Neural progenitor cell (in vitro differentiated cells): ENCODE measurements at regions not wholly inside any gene's neighbourhood (a gene's known extent, or its start where the extent isn't known, plus 50 kb on each side); places are given as distances from the start of the nearest gene placed in this dataset.
"Not testable (repeated sequence)": the region's sequence is repeated elsewhere in the genome, so short reads cannot be mapped to it uniquely, and the experiment has no call there.

Source experiments
- CTCF ChIP-seq: fragments of 200-600 bp; sonication (generic); IDR thresholded peaks from 2 replicates; pipeline ENCODE4 v1.5.1; 2017; ENCODE audit warnings: antibody characterized with exemption, mild to moderate bottlenecking
- EZH2 ChIP-seq: fragments of 200-600 bp; sonication (generic); IDR thresholded peaks from 2 replicates; pipeline ENCODE4 v1.6.1; 2017; ENCODE audit warnings: antibody characterized with exemption, mild to moderate bottlenecking, moderate library complexity

GRCh38 chr1:16798050-16798449 lies 57.7 kb downstream of the RNU1-4 start:
- TF ChIP-seq CTCF, EZH2: not testable (repeated sequence)
